Osteocyte (in vitro differentiated cells): ENCODE measurements at regions not wholly inside any gene's neighbourhood (a gene's known extent, or its start where the extent isn't known, plus 50 kb on each side); places are given as distances from the start of the nearest gene placed in this dataset.

Experiments used
- DNase-seq: peaks from one replicate; pipeline ENCODE4 v3.0.0; 2021; ENCODE audit warnings: mixed read lengths; ENCODE audit not compliant: unreplicated experiment; ENCODE audit errors: extremely low spot score
- H3K27ac Mint-ChIP-seq: one replicate; pipeline ENCODE4 v1.8.0; 2021; ENCODE audit warnings: mild to moderate bottlenecking, mixed read lengths; ENCODE audit not compliant: unreplicated experiment
- H3K27me3 Mint-ChIP-seq: one replicate; pipeline ENCODE4 v1.8.0; 2021; ENCODE audit warnings: mixed read lengths; ENCODE audit not compliant: unreplicated experiment
- H3K36me3 Mint-ChIP-seq: one replicate; pipeline ENCODE4 v1.8.0; 2021; ENCODE audit warnings: mixed read lengths; ENCODE audit not compliant: unreplicated experiment
- H3K4me1 Mint-ChIP-seq: one replicate; pipeline ENCODE4 v1.8.0; 2021; ENCODE audit warnings: mixed read lengths; ENCODE audit not compliant: unreplicated experiment
- H3K4me3 Mint-ChIP-seq: one replicate; pipeline ENCODE4 v1.8.0; 2021; ENCODE audit warnings: mild to moderate bottlenecking, moderate library complexity, mixed read lengths; ENCODE audit not compliant: unreplicated experiment
- H3K9me3 Mint-ChIP-seq: one replicate; pipeline ENCODE4 v1.8.0; 2021; ENCODE audit warnings: mixed read lengths; ENCODE audit not compliant: unreplicated experiment
- CTCF ChIP-seq: fragments of 200-600 bp; sonication (generic); IDR thresholded peaks from 2 replicates; pipeline ENCODE4 v1.5.0; 2021; ENCODE audit warnings: antibody characterized with exemption, mild to moderate bottlenecking, moderate library complexity

GRCh38 chr12:86917121-86917520 lies 660.9 kb upstream of the MGAT4C start:
- no peak overlapping the region for H3K27ac Mint-ChIP-seq
- H3K9me3 Mint-ChIP-seq, result no peaks in the 10 kb centered on the region
- H3K4me3 Mint-ChIP-seq, result no peak overlapping the region
- TF ChIP-seq CTCF, result no peak
- H3K36me3 Mint-ChIP-seq, result no peaks in the 10 kb centered on the region
- peaks cover 8% of the 10 kb centered on the region for H3K27me3 Mint-ChIP-seq
- DNase-seq, result no peak
- H3K4me1 Mint-ChIP-seq, result no peaks in the 10 kb centered on the region

- no peak overlapping the region for H3K27ac Mint-ChIP-seq
- peaks cover 8% of the 10 kb centered on the region for H3K27me3 Mint-ChIP-seq
- no peak for DNase-seq
- peak; percentile 78 for TF ChIP-seq CTCF
- no peaks in the 10 kb centered on the region for H3K9me3 Mint-ChIP-seq
- H3K4me1 Mint-ChIP-seq, result no peaks in the 10 kb centered on the region
- no peaks in the 10 kb centered on the region for H3K36me3 Mint-ChIP-seq
- H3K4me3 Mint-ChIP-seq, result no peak overlapping the region
These were observed 658.5 kb upstream of the MGAT4C start for GRCh38 chr12:86914721-86915120.

GRCh38 chr12:86911973-86912372 lies 655.8 kb upstream of the MGAT4C start:
- Mint-ChIP-seq H3K9me3 (no peaks in the 10 kb centered on the region), H3K36me3 (no peaks in the 10 kb centered on the region), H3K4me3 (no peak overlapping the region), H3K4me1 (no peaks in the 10 kb centered on the region), H3K27ac (no peak overlapping the region), H3K27me3 (peaks cover 4% of the 10 kb centered on the region)
- no peak for TF ChIP-seq CTCF
- no peak for DNase-seq

- peaks cover 30% of the 10 kb centered on the region for H3K27me3 Mint-ChIP-seq
- H3K9me3 Mint-ChIP-seq, result no peaks in the 10 kb centered on the region
- no peaks in the 10 kb centered on the region for H3K36me3 Mint-ChIP-seq
- no peak overlapping the region for H3K4me3 Mint-ChIP-seq
- DNase-seq, result no peak
- H3K4me1 Mint-ChIP-seq, result no peaks in the 10 kb centered on the region
- no peak for TF ChIP-seq CTCF
- H3K27ac Mint-ChIP-seq, result no peak overlapping the region
These were observed 647.0 kb upstream of the MGAT4C start for GRCh38 chr12:86903159-86903558.

- Mint-ChIP-seq H3K27me3 (peaks cover 8% of the 10 kb centered on the region), H3K36me3 (no peaks in the 10 kb centered on the region), H3K4me3 (no peak overlapping the region), H3K4me1 (no peaks in the 10 kb centered on the region), H3K9me3 (no peaks in the 10 kb centered on the region), H3K27ac (no peak overlapping the region)
- DNase-seq, result no peak
- TF ChIP-seq CTCF, result no peak
These were observed 604.6 kb upstream of the MGAT4C start for GRCh38 chr12:86860776-86861175.
